ENCODE measurements at regions not wholly inside any gene's neighbourhood (a gene's known extent, or its start where the extent isn't known, plus 50 kb on each side); places are given as distances from the start of the nearest gene placed in this dataset.
A peak's percentile ranks its signal among the peaks of the same experiment; 100 is the strongest.

- H3K9me3 Mint-ChIP-seq (ENCODE audit: unreplicated experiment), result no peaks in the 10 kb centered on the region
- H3K36me3 Mint-ChIP-seq (ENCODE audit: unreplicated experiment), result no peaks in the 10 kb centered on the region
- H3K4me1 Mint-ChIP-seq (ENCODE audit: unreplicated experiment), result peaks cover 29% of the 10 kb centered on the region
- no peak overlapping the region for H3K4me3 Mint-ChIP-seq (ENCODE audit: unreplicated experiment)
- no peaks in the 10 kb centered on the region for H3K27me3 Mint-ChIP-seq (ENCODE audit: unreplicated experiment)
- H3K27ac Mint-ChIP-seq (ENCODE audit: unreplicated experiment), result peak overlapping the region; percentile 73
- DNase-seq (ENCODE audit: extremely low spot score, unreplicated experiment), result no peak
- no peak for TF ChIP-seq CTCF (IDR thresholded peaks at IDR 0.05)
Measured at GRCh38 chr10:53387562-53387961, 615.0 kb upstream of the MBL2 start.

- no peak overlapping the region for H3K27ac Mint-ChIP-seq (ENCODE audit: unreplicated experiment)
- no peak for DNase-seq (ENCODE audit: extremely low spot score, unreplicated experiment)
- H3K4me3 Mint-ChIP-seq (ENCODE audit: unreplicated experiment), result no peak overlapping the region
- no peaks in the 10 kb centered on the region for H3K36me3 Mint-ChIP-seq (ENCODE audit: unreplicated experiment)
- H3K27me3 Mint-ChIP-seq (ENCODE audit: unreplicated experiment), result no peaks in the 10 kb centered on the region
- TF ChIP-seq CTCF (IDR thresholded peaks at IDR 0.05), result no peak
- H3K4me1 Mint-ChIP-seq (ENCODE audit: unreplicated experiment), result peaks cover 14% of the 10 kb centered on the region
- H3K9me3 Mint-ChIP-seq (ENCODE audit: unreplicated experiment), result no peaks in the 10 kb centered on the region
Measured at GRCh38 chr10:53382543-53382942, 610.0 kb upstream of the MBL2 start.

GRCh38 chr10:53379956-53380355 is 607.4 kb upstream of the MBL2 start:
- H3K9me3 Mint-ChIP-seq (ENCODE audit: unreplicated experiment), result no peaks in the 10 kb centered on the region
- TF ChIP-seq CTCF (IDR thresholded peaks at IDR 0.05), result no peak

GRCh38 chr10:53370347-53370746 is 597.8 kb upstream of the MBL2 start:
- Mint-ChIP-seq H3K27me3 (ENCODE audit: unreplicated experiment) (no peaks in the 10 kb centered on the region), H3K9me3 (ENCODE audit: unreplicated experiment) (peaks cover 21% of the 10 kb centered on the region), H3K27ac (ENCODE audit: unreplicated experiment) (no peak overlapping the region), H3K4me1 (ENCODE audit: unreplicated experiment) (no peaks in the 10 kb centered on the region), H3K4me3 (ENCODE audit: unreplicated experiment) (no peak overlapping the region), H3K36me3 (ENCODE audit: unreplicated experiment) (no peaks in the 10 kb centered on the region)
- no peak for TF ChIP-seq CTCF (IDR thresholded peaks at IDR 0.05)
- no peak for DNase-seq (ENCODE audit: extremely low spot score, unreplicated experiment)

More at GRCh38 chr10:53379956-53380355, 607.4 kb upstream of the MBL2 start:
- DNase-seq (ENCODE audit: extremely low spot score, unreplicated experiment), result no peak
- H3K4me3 Mint-ChIP-seq (ENCODE audit: unreplicated experiment), result no peak overlapping the region
- H3K27me3 Mint-ChIP-seq (ENCODE audit: unreplicated experiment), result no peaks in the 10 kb centered on the region
- no peak overlapping the region for H3K27ac Mint-ChIP-seq (ENCODE audit: unreplicated experiment)
- peaks cover 4% of the 10 kb centered on the region for H3K4me1 Mint-ChIP-seq (ENCODE audit: unreplicated experiment)
- no peaks in the 10 kb centered on the region for H3K36me3 Mint-ChIP-seq (ENCODE audit: unreplicated experiment)

GRCh38 chr10:53361936-53362335 is 589.4 kb upstream of the MBL2 start:
- TF ChIP-seq CTCF (IDR thresholded peaks at IDR 0.05), result no peak
- Mint-ChIP-seq H3K4me3 (ENCODE audit: unreplicated experiment) (no peak overlapping the region), H3K36me3 (ENCODE audit: unreplicated experiment) (no peaks in the 10 kb centered on the region), H3K27me3 (ENCODE audit: unreplicated experiment) (no peaks in the 10 kb centered on the region), H3K27ac (ENCODE audit: unreplicated experiment) (no peak overlapping the region), H3K4me1 (ENCODE audit: unreplicated experiment) (peaks cover 9% of the 10 kb centered on the region), H3K9me3 (ENCODE audit: unreplicated experiment) (peaks cover 3% of the 10 kb centered on the region)
- no peak for DNase-seq (ENCODE audit: extremely low spot score, unreplicated experiment)
